Kidney epithelial cell (primary cell): ENCODE measurements at regions not wholly inside any gene's neighbourhood (a gene's known extent, or its start where the extent isn't known, plus 50 kb on each side); places are given as distances from the start of the nearest gene placed in this dataset.

ENCODE experiments used
- DNase-seq: peaks from one replicate; pipeline ENCODE4 v3.0.0-alpha.2; 2010; ENCODE audit warnings: low read depth
- H3K27me3 ChIP-seq: 2 replicates; pipeline ENCODE4 v1.6.0; 2011; ENCODE audit warnings: low read length; ENCODE audit not compliant: control insufficient read depth, insufficient read depth
- H3K36me3 ChIP-seq: 2 replicates; pipeline ENCODE4 v1.5.1; 2011; ENCODE audit warnings: low read length; ENCODE audit not compliant: control insufficient read depth, insufficient read depth
- H3K4me3 ChIP-seq: 2 replicates; pipeline ENCODE4 v1.5.1; 2011; ENCODE audit warnings: low read depth, mild to moderate bottlenecking, control low read depth, low read length
- CTCF ChIP-seq: IDR thresholded peaks from 2 replicates; pipeline ENCODE4 v1.5.1; 2011; ENCODE audit warnings: mild to moderate bottlenecking, moderate library complexity, low read length, control low read depth, inconsistent platforms; ENCODE audit not compliant: insufficient read depth, poor library complexity, severe bottlenecking

- H3K4me3 ChIP-seq, result no peak overlapping the region
- no peaks in the 10 kb centered on the region for H3K27me3 ChIP-seq
- DNase-seq, result no peak
- no peaks in the 10 kb centered on the region for H3K36me3 ChIP-seq
- TF ChIP-seq CTCF, result no peak
Observed at GRCh38 chr4:14711259-14711658, 291.0 kb upstream of the CPEB2 start.

- no peak for DNase-seq
- H3K4me3 ChIP-seq, result no peak overlapping the region
- no peaks in the 10 kb centered on the region for H3K27me3 ChIP-seq
- TF ChIP-seq CTCF, result no peak
- H3K36me3 ChIP-seq, result no peaks in the 10 kb centered on the region
Observed at GRCh38 chr4:14716691-14717090, 285.6 kb upstream of the CPEB2 start.

- H3K36me3 ChIP-seq, result no peaks in the 10 kb centered on the region
- H3K4me3 ChIP-seq, result no peak overlapping the region
- no peak for TF ChIP-seq CTCF
- DNase-seq, result no peak
- no peaks in the 10 kb centered on the region for H3K27me3 ChIP-seq
Observed at GRCh38 chr4:14719053-14719452, 283.2 kb upstream of the CPEB2 start.

- Histone ChIP-seq H3K36me3 (no peaks in the 10 kb centered on the region), H3K4me3 (no peak overlapping the region), H3K27me3 (no peaks in the 10 kb centered on the region)
- no peak for DNase-seq
- no peak for TF ChIP-seq CTCF
Observed at GRCh38 chr4:14726441-14726840, 275.8 kb upstream of the CPEB2 start.

GRCh38 chr4:14726877-14727361 lies 275.4 kb upstream of the CPEB2 start:
- no peak for DNase-seq
- TF ChIP-seq CTCF, result no peak
- Histone ChIP-seq H3K36me3 (no peaks in the 10 kb centered on the region), H3K4me3 (no peak overlapping the region), H3K27me3 (no peaks in the 10 kb centered on the region)

GRCh38 chr4:14729282-14730000 lies 272.8 kb upstream of the CPEB2 start:
- no peaks in the 10 kb centered on the region for H3K27me3 ChIP-seq
- H3K36me3 ChIP-seq, result no peaks in the 10 kb centered on the region
- H3K4me3 ChIP-seq, result no peak overlapping the region
- no peak for DNase-seq
- TF ChIP-seq CTCF, result no peak
